GM13977 (cell line): ENCODE measurements at regions not wholly inside any gene's neighbourhood (a gene's known extent, or its start where the extent isn't known, plus 50 kb on each side); places are given as distances from the start of the nearest gene placed in this dataset.

Source experiments
- DNase-seq: peaks from one replicate; pipeline ENCODE4 v3.0.0; 2012; ENCODE audit warnings: low spot score
- in situ Hi-C: fragments of 300-500 bp; cut with MboI; formaldehyde crosslinking; loops from one replicate; pipeline ENCODE4 v1.12.0; 2022; ENCODE audit warnings: low sequenced_read_pairs, low pct_unique_long_range_greater_than_20kb, mixed read lengths, inconsistent platforms; ENCODE audit not compliant: unreplicated experiment
- TF ChIP-seq, protein P1 (sequence below): IDR thresholded peaks from 2 replicates; pipeline ENCODE4 v1.5.1; 2012; ENCODE audit warnings: mild to moderate bottlenecking, control low read depth; ENCODE audit not compliant: insufficient read depth; ENCODE audit errors: extremely low read depth, missing control alignments

DNA sequence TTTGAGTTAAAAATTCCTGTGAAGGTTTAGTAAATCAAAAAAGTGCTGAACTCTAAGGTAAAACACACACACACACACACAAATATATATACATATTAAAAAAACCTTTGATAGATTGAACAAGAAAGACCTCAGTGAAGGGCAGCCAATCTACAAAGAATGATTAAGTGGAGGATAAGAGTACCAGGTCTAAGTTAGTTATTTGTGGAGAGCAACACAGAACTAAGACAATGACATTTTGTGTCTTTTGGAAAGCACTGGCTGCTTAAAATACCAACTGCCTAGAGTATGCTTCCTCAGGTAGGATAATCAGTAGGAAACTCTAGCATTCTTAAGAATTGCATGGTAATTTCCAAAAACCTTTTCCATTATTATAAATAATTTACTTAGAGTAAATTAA, 481.4 kb upstream of the SYT4 start:
- in situ Hi-C loops: no loop called here
- DNase-seq: no peak
- TF ChIP-seq, protein P1, sequence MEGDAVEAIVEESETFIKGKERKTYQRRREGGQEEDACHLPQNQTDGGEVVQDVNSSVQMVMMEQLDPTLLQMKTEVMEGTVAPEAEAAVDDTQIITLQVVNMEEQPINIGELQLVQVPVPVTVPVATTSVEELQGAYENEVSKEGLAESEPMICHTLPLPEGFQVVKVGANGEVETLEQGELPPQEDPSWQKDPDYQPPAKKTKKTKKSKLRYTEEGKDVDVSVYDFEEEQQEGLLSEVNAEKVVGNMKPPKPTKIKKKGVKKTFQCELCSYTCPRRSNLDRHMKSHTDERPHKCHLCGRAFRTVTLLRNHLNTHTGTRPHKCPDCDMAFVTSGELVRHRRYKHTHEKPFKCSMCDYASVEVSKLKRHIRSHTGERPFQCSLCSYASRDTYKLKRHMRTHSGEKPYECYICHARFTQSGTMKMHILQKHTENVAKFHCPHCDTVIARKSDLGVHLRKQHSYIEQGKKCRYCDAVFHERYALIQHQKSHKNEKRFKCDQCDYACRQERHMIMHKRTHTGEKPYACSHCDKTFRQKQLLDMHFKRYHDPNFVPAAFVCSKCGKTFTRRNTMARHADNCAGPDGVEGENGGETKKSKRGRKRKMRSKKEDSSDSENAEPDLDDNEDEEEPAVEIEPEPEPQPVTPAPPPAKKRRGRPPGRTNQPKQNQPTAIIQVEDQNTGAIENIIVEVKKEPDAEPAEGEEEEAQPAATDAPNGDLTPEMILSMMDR: no peak

DNA sequence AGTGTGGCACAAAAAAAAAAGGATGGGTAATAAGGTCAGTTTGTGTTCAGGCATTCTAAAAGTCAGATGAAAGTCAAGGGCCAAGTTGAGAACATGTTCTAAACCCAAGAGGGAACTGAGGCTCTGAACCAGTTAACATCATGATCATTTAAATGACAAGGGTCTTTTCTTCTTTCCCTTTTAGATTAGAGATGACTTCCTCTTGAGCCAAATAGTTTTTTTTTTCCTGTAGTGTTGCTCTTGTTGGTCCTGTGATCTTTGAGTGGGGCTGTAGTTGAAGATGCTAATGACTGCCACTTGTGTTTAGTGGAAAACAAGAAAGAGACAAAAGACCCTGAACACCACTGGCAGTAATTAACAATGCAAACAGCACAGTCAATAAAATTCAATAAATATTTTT, 482.7 kb upstream of the SYT4 start:
- in situ Hi-C loops: no loop called here
- DNase-seq: no peak
- TF ChIP-seq, protein P1: no peak

DNA sequence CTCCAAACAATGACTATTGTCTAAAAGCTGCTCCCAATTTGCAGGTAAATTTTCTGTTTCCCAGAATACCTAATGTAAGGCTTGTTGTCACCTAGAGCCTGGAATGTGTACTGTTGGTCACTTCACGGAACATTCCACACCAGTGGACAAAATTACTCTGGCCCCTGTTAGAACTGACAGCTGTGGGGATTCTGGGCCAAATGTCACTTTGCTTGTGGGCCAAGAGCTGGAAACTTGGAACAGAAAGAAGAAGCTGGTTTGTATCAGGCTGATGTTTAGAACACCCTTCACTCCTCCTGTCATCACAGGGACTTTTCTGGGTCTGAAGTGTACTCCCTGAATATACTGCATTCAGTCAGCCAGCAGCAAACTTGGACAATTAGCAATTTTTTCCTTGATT, 495.6 kb upstream of the SYT4 start:
- no peak for DNase-seq
- in situ Hi-C loops: no loop called here
- TF ChIP-seq, protein P1: no peak

DNA sequence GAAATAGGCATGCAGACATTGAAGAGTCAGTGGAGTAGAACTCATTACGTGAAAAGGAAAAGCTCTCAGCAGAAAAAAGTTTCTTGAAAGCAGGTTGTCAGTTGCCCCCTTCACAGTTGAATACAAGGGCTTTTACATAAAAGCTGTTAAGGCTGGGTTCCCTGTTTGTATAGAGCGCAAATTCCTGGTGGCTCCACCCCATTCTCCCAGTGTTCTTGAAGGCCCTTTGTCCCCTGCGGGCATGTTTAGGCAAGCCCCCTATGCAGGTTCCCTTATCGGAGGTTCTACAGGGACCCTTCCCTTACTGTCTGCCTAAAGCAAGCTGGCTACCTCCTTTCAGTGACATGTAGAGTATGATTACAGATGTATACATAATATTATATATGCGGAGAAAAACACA, 497.2 kb upstream of the SYT4 start:
- no peak for DNase-seq
- TF ChIP-seq, protein P1: no peak
- in situ Hi-C loops: no loop called here

DNA sequence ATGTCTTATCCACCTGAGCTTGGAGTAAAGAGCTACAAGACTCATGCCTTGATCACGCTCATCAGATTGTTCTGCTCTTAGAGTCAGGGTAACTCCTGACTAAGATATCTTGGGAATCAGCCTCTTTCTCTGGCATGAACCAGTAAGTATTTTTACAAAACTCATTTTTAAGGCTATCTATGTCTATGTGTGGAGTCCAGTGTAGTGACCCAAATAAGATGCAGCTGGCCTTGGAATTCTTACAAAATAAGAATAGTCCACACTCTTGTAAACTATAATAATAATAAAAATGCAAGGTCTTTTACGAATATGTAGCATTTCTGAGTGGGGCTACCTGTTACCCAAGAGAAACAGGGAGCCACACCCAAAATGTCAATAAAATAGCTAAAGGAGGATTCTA, 498.3 kb upstream of the SYT4 start:
- no peak for DNase-seq
- in situ Hi-C loops: no loop called here
- TF ChIP-seq, protein P1: no peak

DNA sequence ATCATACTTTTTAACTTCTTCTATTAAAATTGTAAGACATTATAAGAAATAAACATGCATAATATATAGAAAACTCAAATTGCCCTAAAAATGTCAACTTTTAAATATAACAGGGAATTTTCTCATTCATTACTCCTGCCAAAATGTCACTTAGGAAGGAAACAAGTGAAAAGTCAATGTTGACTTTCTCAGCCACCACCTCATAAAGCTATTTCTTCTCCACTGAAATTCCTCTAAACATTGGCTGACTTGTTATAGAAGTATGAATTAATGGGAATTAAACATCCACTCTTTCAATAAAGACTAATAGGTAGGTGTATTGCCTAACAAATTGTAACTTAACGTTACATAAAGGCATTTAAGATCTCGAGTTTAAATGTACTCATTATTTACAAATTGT, 499.7 kb upstream of the SYT4 start:
- in situ Hi-C loops: no loop called here
- no peak for DNase-seq
- TF ChIP-seq, protein P1: no peak

DNA sequence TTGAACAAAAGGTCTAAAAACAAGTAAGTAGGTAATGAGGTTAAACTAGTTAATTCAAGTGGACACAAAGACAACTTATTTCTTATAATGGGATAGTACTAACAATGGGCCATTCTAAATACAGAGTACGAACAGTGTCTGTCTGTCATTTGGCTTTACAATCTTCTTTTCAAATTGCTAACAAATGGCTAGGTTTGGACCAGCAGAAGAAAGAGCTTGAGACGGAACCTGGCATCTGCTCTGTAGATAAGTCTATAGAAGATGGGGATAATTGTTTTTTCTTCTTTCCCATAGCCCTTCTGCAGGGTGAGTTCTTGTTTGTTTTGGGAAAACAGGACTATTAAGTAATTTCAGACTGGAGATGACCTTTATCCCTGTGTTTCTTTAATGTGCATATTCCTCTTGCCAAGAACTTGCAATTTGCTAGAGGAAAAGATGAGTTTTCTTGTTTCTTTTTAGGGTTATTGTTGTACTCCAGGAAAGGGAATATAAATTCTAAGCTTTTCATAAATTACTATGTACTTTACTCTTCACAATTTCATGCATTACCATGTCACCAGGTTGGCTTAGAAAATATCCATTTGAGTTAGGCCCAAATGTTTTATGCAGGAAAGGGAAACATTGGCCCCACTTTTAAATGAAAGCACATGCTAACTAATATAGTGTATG, 500.5 kb upstream of the SYT4 start:
- in situ Hi-C loops: no loop called here
- TF ChIP-seq, protein P1: no peak
- DNase-seq: no peak
